ENCODE measurements at regions not wholly inside any gene's neighbourhood (a gene's known extent, or its start where the extent isn't known, plus 50 kb on each side); places are given as distances from the start of the nearest gene placed in this dataset.

DNA sequence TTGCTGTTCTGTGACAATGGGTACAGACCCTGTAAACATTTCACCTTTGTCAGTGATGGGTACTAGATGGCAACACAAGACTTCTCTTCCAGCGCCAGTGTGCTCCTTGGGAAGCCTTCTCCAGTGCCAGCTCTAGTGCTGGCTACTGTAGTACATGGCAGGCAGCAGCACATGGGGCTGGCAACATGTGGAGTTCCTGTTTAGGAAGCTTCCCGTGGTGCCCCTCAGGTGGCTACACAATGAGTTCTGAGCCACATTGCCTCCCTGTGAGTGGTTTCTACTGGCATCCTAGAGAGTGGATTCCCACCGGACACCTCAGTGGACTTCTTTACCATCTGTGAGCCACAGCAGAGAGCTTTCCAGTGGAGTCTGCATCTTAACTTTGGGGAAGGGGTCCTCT lies 302.1 kb downstream of the CYRIA start:
- no peak overlapping the region for H3K4me3 ChIP-seq (ENCODE audit: low read depth, low read length)
- DNase-seq (ENCODE audit: low read depth): no peak
- TF ChIP-seq, protein P1, sequence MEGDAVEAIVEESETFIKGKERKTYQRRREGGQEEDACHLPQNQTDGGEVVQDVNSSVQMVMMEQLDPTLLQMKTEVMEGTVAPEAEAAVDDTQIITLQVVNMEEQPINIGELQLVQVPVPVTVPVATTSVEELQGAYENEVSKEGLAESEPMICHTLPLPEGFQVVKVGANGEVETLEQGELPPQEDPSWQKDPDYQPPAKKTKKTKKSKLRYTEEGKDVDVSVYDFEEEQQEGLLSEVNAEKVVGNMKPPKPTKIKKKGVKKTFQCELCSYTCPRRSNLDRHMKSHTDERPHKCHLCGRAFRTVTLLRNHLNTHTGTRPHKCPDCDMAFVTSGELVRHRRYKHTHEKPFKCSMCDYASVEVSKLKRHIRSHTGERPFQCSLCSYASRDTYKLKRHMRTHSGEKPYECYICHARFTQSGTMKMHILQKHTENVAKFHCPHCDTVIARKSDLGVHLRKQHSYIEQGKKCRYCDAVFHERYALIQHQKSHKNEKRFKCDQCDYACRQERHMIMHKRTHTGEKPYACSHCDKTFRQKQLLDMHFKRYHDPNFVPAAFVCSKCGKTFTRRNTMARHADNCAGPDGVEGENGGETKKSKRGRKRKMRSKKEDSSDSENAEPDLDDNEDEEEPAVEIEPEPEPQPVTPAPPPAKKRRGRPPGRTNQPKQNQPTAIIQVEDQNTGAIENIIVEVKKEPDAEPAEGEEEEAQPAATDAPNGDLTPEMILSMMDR (IDR thresholded peaks at IDR 0.05; ENCODE audit: insufficient read depth, low read depth, low read length): no peak

DNA sequence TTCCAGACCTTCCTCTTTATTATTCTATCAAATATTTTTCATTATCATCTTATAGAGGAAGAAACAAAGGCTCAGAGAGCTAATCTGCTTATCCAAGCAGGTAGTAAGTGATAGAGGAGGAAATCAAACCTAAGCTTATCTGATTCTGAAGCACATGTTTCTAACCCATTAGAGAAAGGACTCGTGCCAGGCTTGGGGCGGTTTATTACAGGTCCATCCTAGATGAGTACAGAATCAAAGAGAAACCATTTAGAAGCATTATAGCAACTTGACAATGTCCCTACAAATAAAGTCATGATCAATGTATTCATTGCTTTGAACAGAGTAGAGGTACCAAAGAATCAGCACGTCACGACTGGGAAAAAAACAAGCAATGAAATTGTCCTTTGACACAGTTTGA lies 303.0 kb downstream of the CYRIA start:
- H3K4me3 ChIP-seq (ENCODE audit: low read depth, low read length): no peak overlapping the region
- TF ChIP-seq, protein P1 (IDR thresholded peaks at IDR 0.05; ENCODE audit: insufficient read depth, low read depth, low read length): no peak
- DNase-seq (ENCODE audit: low read depth): no peak

DNA sequence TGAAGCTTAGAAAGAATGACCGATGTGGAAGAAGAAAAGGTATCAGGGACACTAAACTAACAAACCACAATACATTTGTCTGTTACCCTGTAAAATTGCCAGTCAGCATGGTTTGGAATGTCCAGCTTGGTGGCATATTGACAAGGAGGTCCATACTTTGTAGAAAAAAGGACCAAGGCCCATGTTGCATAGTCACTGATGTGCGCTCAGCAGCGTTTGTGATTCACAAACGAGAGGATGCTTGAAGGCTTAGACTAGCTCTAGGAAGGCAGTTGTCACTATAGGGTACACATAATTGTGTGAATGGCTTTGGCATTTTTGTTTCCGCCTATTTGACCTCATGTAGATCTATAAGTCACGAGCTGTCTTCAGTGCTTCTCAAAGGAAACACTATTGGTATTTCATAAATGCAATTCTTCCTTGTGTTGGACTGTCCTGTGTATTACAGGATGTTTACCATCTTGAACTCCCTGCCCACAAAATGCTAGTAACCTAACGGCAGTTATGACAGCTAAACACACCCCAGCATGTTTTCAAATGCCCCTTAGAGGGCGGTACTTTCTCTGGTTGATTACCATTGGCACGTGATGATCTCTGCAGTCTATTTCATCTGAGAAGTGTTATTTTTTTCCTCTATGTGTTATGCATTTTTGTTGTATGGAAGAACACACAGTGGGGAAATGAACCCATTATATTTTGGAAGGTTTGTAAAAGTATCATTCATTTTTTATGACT lies 304.2 kb downstream of the CYRIA start:
- TF ChIP-seq, protein P1 (IDR thresholded peaks at IDR 0.05; ENCODE audit: insufficient read depth, low read depth, low read length): no peak

DNA sequence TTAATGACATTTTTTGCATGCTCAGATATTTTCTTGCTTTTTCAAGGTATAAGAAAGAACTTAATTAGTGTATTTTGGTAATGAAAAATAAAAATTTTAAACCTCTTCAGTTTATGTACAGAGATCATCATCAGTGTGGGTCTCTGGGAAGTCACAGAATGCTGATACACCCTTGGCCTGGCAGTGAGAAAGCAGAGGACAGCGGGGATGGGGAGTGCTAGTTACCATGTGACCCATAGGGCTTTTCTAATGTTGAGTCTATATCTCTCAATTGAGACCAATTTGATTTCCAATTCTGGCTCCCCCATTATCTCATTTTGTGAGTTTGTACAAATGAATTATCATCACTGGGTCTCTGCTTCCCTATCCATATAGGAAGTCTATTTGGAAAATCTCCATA lies 305.7 kb downstream of the CYRIA start:
- DNase-seq (ENCODE audit: low read depth): no peak
- TF ChIP-seq, protein P1 (IDR thresholded peaks at IDR 0.05; ENCODE audit: insufficient read depth, low read depth, low read length): no peak
- no peak overlapping the region for H3K4me3 ChIP-seq (ENCODE audit: low read depth, low read length)

More for the DNA sequence above, 304.2 kb downstream of the CYRIA start:
- no peak overlapping the region for H3K4me3 ChIP-seq (ENCODE audit: low read depth, low read length)
- DNase-seq (ENCODE audit: low read depth): no peak

DNA sequence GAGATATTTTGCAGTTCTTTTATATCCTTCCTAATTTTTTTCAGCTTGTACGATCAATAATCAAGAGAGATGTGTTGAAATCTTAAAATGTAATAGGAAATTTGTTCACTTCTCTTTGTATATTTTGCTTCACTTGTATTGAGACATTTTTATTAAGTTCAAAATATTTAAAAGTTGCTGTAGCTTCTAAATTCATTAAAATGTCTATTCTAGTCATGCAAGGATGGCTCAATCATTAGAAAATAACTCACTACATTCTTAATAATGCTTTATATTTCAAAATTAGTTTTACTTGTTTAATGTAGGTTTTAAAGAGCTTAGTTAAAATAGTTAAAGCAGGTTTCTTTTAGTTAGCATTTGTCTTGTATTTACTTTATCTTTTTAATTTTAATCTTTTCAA lies 308.4 kb downstream of the CYRIA start:
- no peak overlapping the region for H3K4me3 ChIP-seq (ENCODE audit: low read depth, low read length)
- TF ChIP-seq, protein P1 (IDR thresholded peaks at IDR 0.05; ENCODE audit: insufficient read depth, low read depth, low read length): no peak
- DNase-seq (ENCODE audit: low read depth): no peak

DNA sequence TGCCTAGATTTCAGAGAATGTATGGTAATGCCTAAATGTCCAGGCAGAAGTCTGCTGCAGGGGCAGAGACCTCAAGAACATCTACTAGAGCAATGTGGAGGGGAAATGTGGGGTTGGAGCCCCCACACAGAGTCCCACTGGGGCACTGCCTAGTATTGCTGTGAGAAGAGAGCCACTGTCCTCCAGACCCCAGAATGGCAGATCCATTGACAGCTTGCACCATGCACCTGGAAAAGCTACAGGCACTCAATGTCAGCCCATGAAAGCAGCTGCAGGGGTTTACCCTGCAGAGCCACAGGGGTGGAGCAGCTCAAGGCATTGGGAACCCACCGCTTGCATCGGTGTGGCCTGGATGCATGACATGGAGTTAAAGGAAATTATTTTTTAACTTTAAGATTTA lies 314.1 kb downstream of the CYRIA start:
- TF ChIP-seq, protein P1 (IDR thresholded peaks at IDR 0.05; ENCODE audit: insufficient read depth, low read depth, low read length): no peak
- no peak overlapping the region for H3K4me3 ChIP-seq (ENCODE audit: low read depth, low read length)
- no peak for DNase-seq (ENCODE audit: low read depth)

DNA sequence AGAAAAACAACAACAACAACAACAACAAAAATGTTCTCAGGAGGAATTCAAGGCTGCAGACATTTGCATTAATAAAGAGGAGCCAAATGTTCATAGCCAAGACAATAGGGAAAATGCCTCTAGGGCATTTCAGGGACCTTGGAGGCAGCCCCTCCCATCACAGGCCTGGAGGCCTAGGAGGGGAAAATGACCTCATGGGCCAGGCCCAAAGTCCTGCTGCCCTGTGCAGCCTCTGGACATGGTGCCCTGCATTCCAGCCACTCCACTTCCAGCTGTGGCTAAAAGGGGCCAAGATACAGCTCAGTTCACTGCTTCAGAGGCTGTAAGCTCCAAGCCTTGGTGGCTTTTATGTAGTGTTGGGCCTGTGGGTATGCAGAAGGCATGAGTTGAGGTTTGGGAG lies 314.5 kb downstream of the CYRIA start:
- TF ChIP-seq, protein P1 (IDR thresholded peaks at IDR 0.05; ENCODE audit: insufficient read depth, low read depth, low read length): no peak
- DNase-seq (ENCODE audit: low read depth): no peak
- no peak overlapping the region for H3K4me3 ChIP-seq (ENCODE audit: low read depth, low read length)
